A549 (cell line): ENCODE measurements at regions not wholly inside any gene's neighbourhood (a gene's known extent, or its start where the extent isn't known, plus 50 kb on each side); places are given as distances from the start of the nearest gene placed in this dataset.

Experiments used
- ATAC-seq, 2 experiments: fragments of 200-7000 bp in 1 of 2; fragments of >200 bp in 1 of 2; cut with Nextera tagmentation in 1 of 2; cut with Tn5 transposase in 1 of 2; 3 replicates each; pipeline versions ENCODE4 v1.8.0 to v1.9.1; 2018 to 2020; ENCODE audit warnings: mild to moderate bottlenecking in 1 of 2, moderate library complexity in 1 of 2
- CTCF ChIA-PET: fragments of 300-600 bp; sonication (Branson Sonifier 250); formaldehyde crosslinking; extraction: SDS; loops from one replicate; lab custom pipeline; 2021; ENCODE audit warnings: antibody characterized with exemption, inconsistent platforms; lab: Yijun Ruan, JAX
- POLR2A ChIA-PET: fragments of 350-600 bp; formaldehyde crosslinking; extraction: SDS; loops from one replicate; lab custom pipeline; 2021; ENCODE audit warnings: antibody characterized with exemption, inconsistent platforms; lab: Yijun Ruan, JAX
- DNase-seq, 2 experiments: peaks; one replicate each; pipeline versions ENCODE4 v3.0.0 to v3.0.0-alpha.2; 2011 to 2016; ENCODE audit warnings: low read depth in 1 of 2, low spot score in 1 of 2
- FAIRE-seq: peaks from 2 replicates; lab custom pipeline; 2011; peaks lifted over from hg19 to GRCh38; lab: Jason Lieb, UNC
- H3K27ac ChIP-seq, 2 experiments: fragments of >200 bp; sonication (Bioruptor Twin); formaldehyde crosslinking; 3 replicates each; pipeline ENCODE4 v1.5.1; 2016 to 2017
- H3K4me1 ChIP-seq: fragments of >200 bp; sonication (Bioruptor Twin); formaldehyde crosslinking; 3 replicates; pipeline ENCODE4 v1.6.1; 2016
- H3K4me2 ChIP-seq: fragments of >200 bp; sonication (Bioruptor Twin); formaldehyde crosslinking; 3 replicates; pipeline ENCODE4 v1.6.1; 2016
- H3K4me3 ChIP-seq: fragments of >200 bp; sonication (Bioruptor Twin); formaldehyde crosslinking; 3 replicates; pipeline ENCODE4 v1.5.1; 2016
- H3K9me3 ChIP-seq: fragments of >200 bp; sonication (Bioruptor Twin); formaldehyde crosslinking; 3 replicates; pipeline ENCODE4 v1.6.1; 2016
- CHD2 ChIP-seq: fragments of 150-350 bp; IDR thresholded peaks from 2 replicates; pipeline ENCODE4 v1.6.1; 2014; ENCODE audit warnings: low read length; ENCODE audit not compliant: partially characterized antibody
- CHD4 ChIP-seq: fragments of 200-600 bp; sonication (generic); IDR thresholded peaks from 2 replicates; pipeline ENCODE4 v1.6.1; 2016; ENCODE audit warnings: antibody characterized with exemption, mild to moderate bottlenecking, borderline replicate concordance
- EHF ChIP-seq: fragments of 250-450 bp; sonication (Bioruptor Pico); IDR thresholded peaks from 2 replicates; pipeline ENCODE4 v1.5.0; 2020; ENCODE audit warnings: mild to moderate bottlenecking
- EHMT2 ChIP-seq: fragments of 200-600 bp; sonication (generic); IDR thresholded peaks from 2 replicates; pipeline ENCODE4 v1.6.1; 2016; ENCODE audit warnings: antibody characterized with exemption, low read depth, mild to moderate bottlenecking, moderate library complexity
- EP300 ChIP-seq, 2 experiments: fragments of >200 bp; sonication (Bioruptor Twin); formaldehyde crosslinking; IDR thresholded peaks; 2 replicates in 1 of 2; 3 replicates in 1 of 2; pipeline ENCODE4 v1.6.1; 2016 to 2017
- FOSB ChIP-seq: fragments of 250-450 bp; sonication (Bioruptor Pico); IDR thresholded peaks from 2 replicates; pipeline ENCODE4 v1.5.0; 2020; ENCODE audit warnings: mild to moderate bottlenecking, moderate library complexity
- FOSL2 ChIP-seq, 2 experiments: fragments of 450-650 bp in 1 of 2; fragments of >200 bp in 1 of 2; sonication (Bioruptor Twin) in 1 of 2; formaldehyde crosslinking; IDR thresholded peaks; 2 replicates each; pipeline versions ENCODE4 v1.5.0 to v1.6.1; 2016 to 2020; ENCODE audit warnings: mild to moderate bottlenecking in 1 of 2, moderate library complexity in 1 of 2
- FOXS1 ChIP-seq: fragments of 250-450 bp; sonication (Bioruptor Pico); IDR thresholded peaks from 2 replicates; pipeline ENCODE4 v1.5.0; 2020; ENCODE audit warnings: mild to moderate bottlenecking, moderate library complexity
- GATA3 ChIP-seq: IDR thresholded peaks from 2 replicates; pipeline ENCODE4 v1.6.1; 2012; ENCODE audit warnings: borderline replicate concordance
- HDAC2 ChIP-seq: fragments of 200-600 bp; sonication (generic); IDR thresholded peaks from 2 replicates; pipeline ENCODE4 v1.6.1; 2016
- HES2 ChIP-seq: fragments of >200 bp; sonication (Bioruptor Twin); formaldehyde crosslinking; IDR thresholded peaks from 2 replicates; pipeline ENCODE4 v1.6.1; 2016
- HOXB13 ChIP-seq: fragments of 250-450 bp; sonication (Bioruptor Pico); IDR thresholded peaks from 2 replicates; pipeline ENCODE4 v1.5.0; 2020; ENCODE audit warnings: low read depth, mild to moderate bottlenecking, moderate library complexity
- NFE2L2 ChIP-seq: fragments of 150-350 bp; conservative IDR thresholded peaks from 2 replicates; pipeline ENCODE4 v1.6.1; 2014; ENCODE audit warnings: low read length
- POLR2AphosphoS2 ChIP-seq: conservative IDR thresholded peaks from 2 replicates; pipeline ENCODE4 v1.6.1; 2012; ENCODE audit warnings: low read length, improper control_type of control experiment, inconsistent platforms
- RAD21 ChIP-seq, 2 experiments: fragments of >200 bp in 1 of 2; sonication (Bioruptor Twin) in 1 of 2; formaldehyde crosslinking in 1 of 2; IDR thresholded peaks in 1 of 2; conservative IDR thresholded peaks in 1 of 2; 2 replicates in 1 of 2; 3 replicates in 1 of 2; pipeline ENCODE4 v1.6.1; 2012 to 2018; ENCODE audit warnings: inconsistent platforms in 1 of 2
- RFX5 ChIP-seq: fragments of 450-650 bp; IDR thresholded peaks from 2 replicates; pipeline ENCODE4 v1.7.1; 2014; ENCODE audit warnings: antibody characterized with exemption, mild to moderate bottlenecking, moderate library complexity
- SMC3 ChIP-seq: fragments of >200 bp; sonication (Bioruptor Twin); formaldehyde crosslinking; IDR thresholded peaks from 3 replicates; pipeline ENCODE4 v1.6.1; 2018; ENCODE audit warnings: inconsistent platforms
- TFCP2L1 ChIP-seq: fragments of 250-450 bp; sonication (Bioruptor Pico); IDR thresholded peaks from 2 replicates; pipeline ENCODE4 v1.5.0; 2021; ENCODE audit warnings: mild to moderate bottlenecking
- ZSCAN20 ChIP-seq: fragments of 250-450 bp; sonication (Bioruptor Pico); IDR thresholded peaks from 2 replicates; pipeline ENCODE4 v1.8.0; 2022; ENCODE audit warnings: mild to moderate bottlenecking, moderate library complexity
- WGBS: methylation state at CpG from one replicate; pipeline ENCODE4 v1.1.6; 2017; ENCODE audit errors: missing lambda C conversion rate; 5-methylcytosine and 5-hydroxymethylcytosine counted together
- TF ChIP-seq, protein P1 (sequence below): fragments of 250-450 bp; sonication (Bioruptor Pico); IDR thresholded peaks from 2 replicates; pipeline ENCODE4 v1.5.0; 2020; ENCODE audit warnings: low read depth, mild to moderate bottlenecking, moderate library complexity
- TF ChIP-seq, protein P2 (sequence below): IDR thresholded peaks from 2 replicates; pipeline ENCODE4 v1.6.1; 2012
- TF ChIP-seq, protein P3 (sequence below): IDR thresholded peaks from 2 replicates; pipeline ENCODE4 v1.6.1; 2012; ENCODE audit warnings: low read depth, borderline replicate concordance
- TF ChIP-seq, protein P4 (sequence below): fragments of >200 bp; sonication (Bioruptor Twin); formaldehyde crosslinking; IDR thresholded peaks from 3 replicates; pipeline ENCODE4 v1.6.1; 2016
- TF ChIP-seq, protein P5 (sequence below): fragments of 250-450 bp; sonication (Bioruptor Pico); IDR thresholded peaks from 2 replicates; pipeline ENCODE4 v1.5.0; 2021; ENCODE audit warnings: mild to moderate bottlenecking, moderate library complexity, borderline replicate concordance

- ChIA-PET POLR2A (no interaction called here), CTCF (interaction anchor here (0.6 to 0.7 kb wide), 2 partner anchors 17 to 146 kb away, joined by 3 to 5 read pairs; no protein-coding TSS in a partner anchor)
- FAIRE-seq (no peak), DNase-seq (no peak), ATAC-seq (no peak)
- TF ChIP-seq FOSB (CRISPR knock-in tag) (no peak), TFCP2L1 (CRISPR knock-in tag) (no peak), ZSCAN20 (CRISPR knock-in tag) (no peak), RAD21 (conservative IDR thresholded peaks at IDR 0.05 in 1 of 2, IDR thresholded peaks at IDR 0.05 in 1 of 2) (no peak), FOXS1 (CRISPR knock-in tag) (no peak), FOSL2 (IDR thresholded peaks at IDR 0.05) (no peak), FOSL2 (CRISPR knock-in tag; IDR thresholded peaks at IDR 0.05) (no peak), EP300 (IDR thresholded peaks at IDR 0.05) (no peak), SMC3 (no peak), NFE2L2 (no peak), EHMT2 (no peak)
- TF ChIP-seq, protein P1, sequence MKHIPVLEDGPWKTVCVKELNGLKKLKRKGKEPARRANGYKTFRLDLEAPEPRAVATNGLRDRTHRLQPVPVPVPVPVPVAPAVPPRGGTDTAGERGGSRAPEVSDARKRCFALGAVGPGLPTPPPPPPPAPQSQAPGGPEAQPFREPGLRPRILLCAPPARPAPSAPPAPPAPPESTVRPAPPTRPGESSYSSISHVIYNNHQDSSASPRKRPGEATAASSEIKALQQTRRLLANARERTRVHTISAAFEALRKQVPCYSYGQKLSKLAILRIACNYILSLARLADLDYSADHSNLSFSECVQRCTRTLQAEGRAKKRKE (CRISPR knock-in tag): no peak
- TF ChIP-seq, protein P2, sequence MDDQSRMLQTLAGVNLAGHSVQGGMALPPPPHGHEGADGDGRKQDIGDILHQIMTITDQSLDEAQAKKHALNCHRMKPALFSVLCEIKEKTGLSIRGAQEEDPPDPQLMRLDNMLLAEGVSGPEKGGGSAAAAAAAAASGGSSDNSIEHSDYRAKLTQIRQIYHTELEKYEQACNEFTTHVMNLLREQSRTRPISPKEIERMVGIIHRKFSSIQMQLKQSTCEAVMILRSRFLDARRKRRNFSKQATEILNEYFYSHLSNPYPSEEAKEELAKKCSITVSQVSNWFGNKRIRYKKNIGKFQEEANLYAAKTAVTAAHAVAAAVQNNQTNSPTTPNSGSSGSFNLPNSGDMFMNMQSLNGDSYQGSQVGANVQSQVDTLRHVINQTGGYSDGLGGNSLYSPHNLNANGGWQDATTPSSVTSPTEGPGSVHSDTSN: no peak
- TF ChIP-seq, protein P3, sequence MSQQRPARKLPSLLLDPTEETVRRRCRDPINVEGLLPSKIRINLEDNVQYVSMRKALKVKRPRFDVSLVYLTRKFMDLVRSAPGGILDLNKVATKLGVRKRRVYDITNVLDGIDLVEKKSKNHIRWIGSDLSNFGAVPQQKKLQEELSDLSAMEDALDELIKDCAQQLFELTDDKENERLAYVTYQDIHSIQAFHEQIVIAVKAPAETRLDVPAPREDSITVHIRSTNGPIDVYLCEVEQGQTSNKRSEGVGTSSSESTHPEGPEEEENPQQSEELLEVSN: no peak
- Histone ChIP-seq H3K4me3 (no peak overlapping the region), H3K9me3 (no peaks in the 10 kb centered on the region), H3K4me2 (no peak overlapping the region), H3K27ac (no peak overlapping the region), H3K4me1 (no peaks in the 10 kb centered on the region)
- WGBS: 73% methylated on average over 1 of the region's 1 CpG
Observed at GRCh38 chr20:19001177-19001576, 187.6 kb downstream of the SCP2D1 start.

- H3K4me3 ChIP-seq: no peak overlapping the region
- TF ChIP-seq HOXB13 (CRISPR knock-in tag): no peak
- TF ChIP-seq NFE2L2: no peak
- TF ChIP-seq, protein P2: no peak
- no peak for TF ChIP-seq POLR2AphosphoS2
- TF ChIP-seq, all 56 proteins: peak for 0
- no peaks in the 10 kb centered on the region for H3K9me3 ChIP-seq
- ChIA-PET CTCF (interaction anchor here (1.3 kb wide), 1 partner anchor 114 kb away, joined by 3 read pairs; no protein-coding TSS in a partner anchor), POLR2A (no interaction called here)
- no peaks in the 10 kb centered on the region for H3K4me1 ChIP-seq
- FAIRE-seq (no peak), ATAC-seq (no peak), DNase-seq (no peak)
- WGBS: 14% methylated on average over 5 of the region's 5 CpGs
- no peak overlapping the region for H3K27ac ChIP-seq
- H3K4me2 ChIP-seq: no peak overlapping the region
Observed at GRCh38 chr20:19003366-19004336, 190.1 kb downstream of the SCP2D1 start.

GRCh38 chr20:19004975-19005374, 191.4 kb downstream of the SCP2D1 start:
- ChIA-PET CTCF (interaction anchor here (1.0 to 1.7 kb wide), 4 partner anchors 10 to 373 kb away, joined by 3 to 4 read pairs (median 4); no protein-coding TSS in a partner anchor), POLR2A (interaction anchor here (0.6 kb wide), 1 partner anchor 12 kb away, joined by 7 read pairs; no protein-coding TSS in a partner anchor)
- Histone ChIP-seq H3K4me2 (no peak overlapping the region), H3K27ac (no peak overlapping the region), H3K4me1 (no peaks in the 10 kb centered on the region), H3K9me3 (no peaks in the 10 kb centered on the region), H3K4me3 (no peak overlapping the region)
- DNase-seq (no peak), ATAC-seq (no peak), FAIRE-seq (no peak)
- WGBS: 15% methylated on average over 6 of the region's 6 CpGs
- TF ChIP-seq NFE2L2 (no peak), HES2 (no peak), EHF (CRISPR knock-in tag) (no peak), CHD4 (no peak), GATA3 (no peak), CHD2 (no peak), RFX5 (no peak), HDAC2 (no peak)
- TF ChIP-seq, protein P4, sequence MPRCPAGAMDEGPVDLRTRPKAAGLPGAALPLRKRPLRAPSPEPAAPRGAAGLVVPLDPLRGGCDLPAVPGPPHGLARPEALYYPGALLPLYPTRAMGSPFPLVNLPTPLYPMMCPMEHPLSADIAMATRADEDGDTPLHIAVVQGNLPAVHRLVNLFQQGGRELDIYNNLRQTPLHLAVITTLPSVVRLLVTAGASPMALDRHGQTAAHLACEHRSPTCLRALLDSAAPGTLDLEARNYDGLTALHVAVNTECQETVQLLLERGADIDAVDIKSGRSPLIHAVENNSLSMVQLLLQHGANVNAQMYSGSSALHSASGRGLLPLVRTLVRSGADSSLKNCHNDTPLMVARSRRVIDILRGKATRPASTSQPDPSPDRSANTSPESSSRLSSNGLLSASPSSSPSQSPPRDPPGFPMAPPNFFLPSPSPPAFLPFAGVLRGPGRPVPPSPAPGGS: no peak
- TF ChIP-seq, protein P5, sequence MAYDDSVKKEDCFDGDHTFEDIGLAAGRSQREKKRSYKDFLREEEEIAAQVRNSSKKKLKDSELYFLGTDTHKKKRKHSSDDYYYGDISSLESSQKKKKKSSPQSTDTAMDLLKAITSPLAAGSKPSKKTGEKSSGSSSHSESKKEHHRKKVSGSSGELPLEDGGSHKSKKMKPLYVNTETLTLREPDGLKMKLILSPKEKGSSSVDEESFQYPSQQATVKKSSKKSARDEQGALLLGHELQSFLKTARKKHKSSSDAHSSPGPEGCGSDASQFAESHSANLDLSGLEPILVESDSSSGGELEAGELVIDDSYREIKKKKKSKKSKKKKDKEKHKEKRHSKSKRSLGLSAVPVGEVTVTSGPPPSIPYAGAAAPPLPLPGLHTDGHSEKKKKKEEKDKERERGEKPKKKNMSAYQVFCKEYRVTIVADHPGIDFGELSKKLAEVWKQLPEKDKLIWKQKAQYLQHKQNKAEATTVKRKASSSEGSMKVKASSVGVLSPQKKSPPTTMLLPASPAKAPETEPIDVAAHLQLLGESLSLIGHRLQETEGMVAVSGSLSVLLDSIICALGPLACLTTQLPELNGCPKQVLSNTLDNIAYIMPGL: no peak
